ENCODE measurements at regions not wholly inside any gene's neighbourhood (a gene's known extent, or its start where the extent isn't known, plus 50 kb on each side); places are given as distances from the start of the nearest gene placed in this dataset.

DNA sequence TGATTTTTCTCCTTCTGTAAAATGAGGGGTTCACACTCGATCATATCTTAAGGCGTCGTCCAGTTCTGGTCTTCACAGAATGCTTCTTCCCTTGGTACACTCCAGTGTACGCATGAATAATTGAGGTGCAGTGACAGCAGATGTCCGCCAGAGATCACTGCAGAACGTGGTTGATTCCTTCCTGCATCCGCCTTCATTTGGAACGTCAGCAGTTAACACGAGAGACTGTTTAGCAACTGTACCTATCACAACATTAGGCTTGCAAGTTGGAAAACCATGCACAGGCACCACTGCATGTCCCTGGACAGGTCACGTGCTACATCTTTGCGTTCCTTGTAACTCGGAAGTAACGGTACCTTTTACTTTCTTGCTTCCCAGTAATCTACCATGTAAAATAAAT, 66.0 kb upstream of the GEMIN8 start (continued):
- TF ChIP-seq, protein P1, sequence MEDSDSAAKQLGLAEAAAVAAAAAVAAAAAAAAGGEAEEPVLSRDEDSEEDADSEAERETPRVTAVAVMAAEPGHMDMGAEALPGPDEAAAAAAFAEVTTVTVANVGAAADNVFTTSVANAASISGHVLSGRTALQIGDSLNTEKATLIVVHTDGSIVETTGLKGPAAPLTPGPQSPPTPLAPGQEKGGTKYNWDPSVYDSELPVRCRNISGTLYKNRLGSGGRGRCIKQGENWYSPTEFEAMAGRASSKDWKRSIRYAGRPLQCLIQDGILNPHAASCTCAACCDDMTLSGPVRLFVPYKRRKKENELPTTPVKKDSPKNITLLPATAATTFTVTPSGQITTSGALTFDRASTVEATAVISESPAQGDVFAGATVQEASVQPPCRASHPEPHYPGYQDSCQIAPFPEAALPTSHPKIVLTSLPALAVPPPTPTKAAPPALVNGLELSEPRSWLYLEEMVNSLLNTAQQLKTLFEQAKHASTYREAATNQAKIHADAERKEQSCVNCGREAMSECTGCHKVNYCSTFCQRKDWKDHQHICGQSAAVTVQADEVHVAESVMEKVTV (CRISPR knock-in tag; IDR thresholded peaks at IDR 0.05), result 0 out of 2 replicates have a peak, but pooled peaks have one; percentile 42
- TF ChIP-seq, protein P2, sequence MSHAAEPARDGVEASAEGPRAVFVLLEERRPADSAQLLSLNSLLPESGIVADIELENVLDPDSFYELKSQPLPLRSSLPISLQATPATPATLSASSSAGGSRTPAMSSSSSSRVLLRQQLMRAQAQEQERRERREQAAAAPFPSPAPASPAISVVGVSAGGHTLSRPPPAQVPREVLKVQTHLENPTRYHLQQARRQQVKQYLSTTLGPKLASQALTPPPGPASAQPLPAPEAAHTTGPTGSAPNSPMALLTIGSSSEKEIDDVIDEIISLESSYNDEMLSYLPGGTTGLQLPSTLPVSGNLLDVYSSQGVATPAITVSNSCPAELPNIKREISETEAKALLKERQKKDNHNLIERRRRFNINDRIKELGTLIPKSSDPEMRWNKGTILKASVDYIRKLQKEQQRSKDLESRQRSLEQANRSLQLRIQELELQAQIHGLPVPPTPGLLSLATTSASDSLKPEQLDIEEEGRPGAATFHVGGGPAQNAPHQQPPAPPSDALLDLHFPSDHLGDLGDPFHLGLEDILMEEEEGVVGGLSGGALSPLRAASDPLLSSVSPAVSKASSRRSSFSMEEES (CRISPR knock-in tag; IDR thresholded peaks at IDR 0.05), result peak; percentile 74
- TF ChIP-seq ZNF133 (CRISPR knock-in tag; IDR thresholded peaks at IDR 0.05) (no peak), MEIS2 (IDR thresholded peaks at IDR 0.05; ENCODE audit: partially characterized antibody) (no peak), ZNF316 (IDR thresholded peaks at IDR 0.05) (peak; percentile 64), SMC3 (conservative IDR thresholded peaks at IDR 0.05; ENCODE audit: insufficient read depth, low read depth, low read length) (peak; percentile 67), C11orf30 (IDR thresholded peaks at IDR 0.05; ENCODE audit: low read depth) (peak; percentile 41), ZBTB7A (IDR thresholded peaks at IDR 0.05; ENCODE audit: borderline replicate concordance, control insufficient read depth, low read depth, low read length) (no peak), ZC3H11A (IDR thresholded peaks at IDR 0.05; ENCODE audit: low read depth, low read length) (no peak), RAD21 (CRISPR knock-in tag; conservative IDR thresholded peaks at IDR 0.05 in 1 of 2, IDR thresholded peaks at IDR 0.05 in 1 of 2) (peak; percentile 62 to 79)
- TF ChIP-seq, protein P3, sequence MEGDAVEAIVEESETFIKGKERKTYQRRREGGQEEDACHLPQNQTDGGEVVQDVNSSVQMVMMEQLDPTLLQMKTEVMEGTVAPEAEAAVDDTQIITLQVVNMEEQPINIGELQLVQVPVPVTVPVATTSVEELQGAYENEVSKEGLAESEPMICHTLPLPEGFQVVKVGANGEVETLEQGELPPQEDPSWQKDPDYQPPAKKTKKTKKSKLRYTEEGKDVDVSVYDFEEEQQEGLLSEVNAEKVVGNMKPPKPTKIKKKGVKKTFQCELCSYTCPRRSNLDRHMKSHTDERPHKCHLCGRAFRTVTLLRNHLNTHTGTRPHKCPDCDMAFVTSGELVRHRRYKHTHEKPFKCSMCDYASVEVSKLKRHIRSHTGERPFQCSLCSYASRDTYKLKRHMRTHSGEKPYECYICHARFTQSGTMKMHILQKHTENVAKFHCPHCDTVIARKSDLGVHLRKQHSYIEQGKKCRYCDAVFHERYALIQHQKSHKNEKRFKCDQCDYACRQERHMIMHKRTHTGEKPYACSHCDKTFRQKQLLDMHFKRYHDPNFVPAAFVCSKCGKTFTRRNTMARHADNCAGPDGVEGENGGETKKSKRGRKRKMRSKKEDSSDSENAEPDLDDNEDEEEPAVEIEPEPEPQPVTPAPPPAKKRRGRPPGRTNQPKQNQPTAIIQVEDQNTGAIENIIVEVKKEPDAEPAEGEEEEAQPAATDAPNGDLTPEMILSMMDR (IDR thresholded peaks at IDR 0.05 in 2 of 3, conservative IDR thresholded peaks at IDR 0.05 in 1 of 3; ENCODE audit: insufficient read depth in 2 of 3, low read depth in 1 of 3, low read length in 3 of 3), result peak; percentile 64 to 79 (median 76)
- TF ChIP-seq, protein P4, sequence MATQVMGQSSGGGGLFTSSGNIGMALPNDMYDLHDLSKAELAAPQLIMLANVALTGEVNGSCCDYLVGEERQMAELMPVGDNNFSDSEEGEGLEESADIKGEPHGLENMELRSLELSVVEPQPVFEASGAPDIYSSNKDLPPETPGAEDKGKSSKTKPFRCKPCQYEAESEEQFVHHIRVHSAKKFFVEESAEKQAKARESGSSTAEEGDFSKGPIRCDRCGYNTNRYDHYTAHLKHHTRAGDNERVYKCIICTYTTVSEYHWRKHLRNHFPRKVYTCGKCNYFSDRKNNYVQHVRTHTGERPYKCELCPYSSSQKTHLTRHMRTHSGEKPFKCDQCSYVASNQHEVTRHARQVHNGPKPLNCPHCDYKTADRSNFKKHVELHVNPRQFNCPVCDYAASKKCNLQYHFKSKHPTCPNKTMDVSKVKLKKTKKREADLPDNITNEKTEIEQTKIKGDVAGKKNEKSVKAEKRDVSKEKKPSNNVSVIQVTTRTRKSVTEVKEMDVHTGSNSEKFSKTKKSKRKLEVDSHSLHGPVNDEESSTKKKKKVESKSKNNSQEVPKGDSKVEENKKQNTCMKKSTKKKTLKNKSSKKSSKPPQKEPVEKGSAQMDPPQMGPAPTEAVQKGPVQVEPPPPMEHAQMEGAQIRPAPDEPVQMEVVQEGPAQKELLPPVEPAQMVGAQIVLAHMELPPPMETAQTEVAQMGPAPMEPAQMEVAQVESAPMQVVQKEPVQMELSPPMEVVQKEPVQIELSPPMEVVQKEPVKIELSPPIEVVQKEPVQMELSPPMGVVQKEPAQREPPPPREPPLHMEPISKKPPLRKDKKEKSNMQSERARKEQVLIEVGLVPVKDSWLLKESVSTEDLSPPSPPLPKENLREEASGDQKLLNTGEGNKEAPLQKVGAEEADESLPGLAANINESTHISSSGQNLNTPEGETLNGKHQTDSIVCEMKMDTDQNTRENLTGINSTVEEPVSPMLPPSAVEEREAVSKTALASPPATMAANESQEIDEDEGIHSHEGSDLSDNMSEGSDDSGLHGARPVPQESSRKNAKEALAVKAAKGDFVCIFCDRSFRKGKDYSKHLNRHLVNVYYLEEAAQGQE (IDR thresholded peaks at IDR 0.05; ENCODE audit: borderline replicate concordance), result peak; percentile 74
- TF ChIP-seq, protein P4 (CRISPR knock-in tag; IDR thresholded peaks at IDR 0.05; ENCODE audit: low read depth), result no peak
